ENCODE measurements at regions not wholly inside any gene's neighbourhood (a gene's known extent, or its start where the extent isn't known, plus 50 kb on each side); places are given as distances from the start of the nearest gene placed in this dataset.

DNA sequence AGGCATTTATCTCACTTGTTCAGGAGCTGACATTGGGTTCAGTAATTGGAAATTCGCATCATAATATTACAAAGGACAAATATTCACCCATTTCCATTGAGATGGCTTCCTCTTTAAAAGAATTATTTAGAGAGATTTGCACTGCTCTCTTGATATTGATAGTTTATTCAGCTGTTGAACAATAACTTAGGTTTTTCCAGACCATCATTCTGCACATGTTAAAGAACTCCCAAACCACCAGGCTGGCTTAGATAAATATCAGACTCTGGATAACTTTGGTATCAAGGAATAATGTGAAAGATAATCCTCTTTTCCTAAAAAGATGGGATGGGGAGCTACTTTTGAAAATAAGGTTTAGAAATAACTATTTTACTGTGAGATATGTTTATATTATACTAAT is 154.0 kb downstream of the GASK1B start:
- TF ChIP-seq FOXA1 (IDR thresholded peaks at IDR 0.05) (no peak), GABPA (IDR thresholded peaks at IDR 0.05 in 1 of 2, conservative IDR thresholded peaks at IDR 0.05 in 1 of 2) (no peak), JUND (IDR thresholded peaks at IDR 0.05) (no peak), RXRA (IDR thresholded peaks at IDR 0.05) (no peak), TAF1 (conservative IDR thresholded peaks at IDR 0.05) (no peak), RAD21 (IDR thresholded peaks at IDR 0.05) (no peak), HNF4A (conservative IDR thresholded peaks at IDR 0.05) (no peak), EGR1 (IDR thresholded peaks at IDR 0.05; ENCODE audit: low read depth in 2 of 2) (no peak), NR2F2 (IDR thresholded peaks at IDR 0.05) (no peak), SP1 (IDR thresholded peaks at IDR 0.05) (no peak), HNF4G (IDR thresholded peaks at IDR 0.05) (no peak), YY1 (IDR thresholded peaks at IDR 0.05) (no peak), FOXA2 (IDR thresholded peaks at IDR 0.05) (no peak)
- TF ChIP-seq, protein P1, sequence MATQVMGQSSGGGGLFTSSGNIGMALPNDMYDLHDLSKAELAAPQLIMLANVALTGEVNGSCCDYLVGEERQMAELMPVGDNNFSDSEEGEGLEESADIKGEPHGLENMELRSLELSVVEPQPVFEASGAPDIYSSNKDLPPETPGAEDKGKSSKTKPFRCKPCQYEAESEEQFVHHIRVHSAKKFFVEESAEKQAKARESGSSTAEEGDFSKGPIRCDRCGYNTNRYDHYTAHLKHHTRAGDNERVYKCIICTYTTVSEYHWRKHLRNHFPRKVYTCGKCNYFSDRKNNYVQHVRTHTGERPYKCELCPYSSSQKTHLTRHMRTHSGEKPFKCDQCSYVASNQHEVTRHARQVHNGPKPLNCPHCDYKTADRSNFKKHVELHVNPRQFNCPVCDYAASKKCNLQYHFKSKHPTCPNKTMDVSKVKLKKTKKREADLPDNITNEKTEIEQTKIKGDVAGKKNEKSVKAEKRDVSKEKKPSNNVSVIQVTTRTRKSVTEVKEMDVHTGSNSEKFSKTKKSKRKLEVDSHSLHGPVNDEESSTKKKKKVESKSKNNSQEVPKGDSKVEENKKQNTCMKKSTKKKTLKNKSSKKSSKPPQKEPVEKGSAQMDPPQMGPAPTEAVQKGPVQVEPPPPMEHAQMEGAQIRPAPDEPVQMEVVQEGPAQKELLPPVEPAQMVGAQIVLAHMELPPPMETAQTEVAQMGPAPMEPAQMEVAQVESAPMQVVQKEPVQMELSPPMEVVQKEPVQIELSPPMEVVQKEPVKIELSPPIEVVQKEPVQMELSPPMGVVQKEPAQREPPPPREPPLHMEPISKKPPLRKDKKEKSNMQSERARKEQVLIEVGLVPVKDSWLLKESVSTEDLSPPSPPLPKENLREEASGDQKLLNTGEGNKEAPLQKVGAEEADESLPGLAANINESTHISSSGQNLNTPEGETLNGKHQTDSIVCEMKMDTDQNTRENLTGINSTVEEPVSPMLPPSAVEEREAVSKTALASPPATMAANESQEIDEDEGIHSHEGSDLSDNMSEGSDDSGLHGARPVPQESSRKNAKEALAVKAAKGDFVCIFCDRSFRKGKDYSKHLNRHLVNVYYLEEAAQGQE (IDR thresholded peaks at IDR 0.05) = no peak
- TF ChIP-seq, protein P2, sequence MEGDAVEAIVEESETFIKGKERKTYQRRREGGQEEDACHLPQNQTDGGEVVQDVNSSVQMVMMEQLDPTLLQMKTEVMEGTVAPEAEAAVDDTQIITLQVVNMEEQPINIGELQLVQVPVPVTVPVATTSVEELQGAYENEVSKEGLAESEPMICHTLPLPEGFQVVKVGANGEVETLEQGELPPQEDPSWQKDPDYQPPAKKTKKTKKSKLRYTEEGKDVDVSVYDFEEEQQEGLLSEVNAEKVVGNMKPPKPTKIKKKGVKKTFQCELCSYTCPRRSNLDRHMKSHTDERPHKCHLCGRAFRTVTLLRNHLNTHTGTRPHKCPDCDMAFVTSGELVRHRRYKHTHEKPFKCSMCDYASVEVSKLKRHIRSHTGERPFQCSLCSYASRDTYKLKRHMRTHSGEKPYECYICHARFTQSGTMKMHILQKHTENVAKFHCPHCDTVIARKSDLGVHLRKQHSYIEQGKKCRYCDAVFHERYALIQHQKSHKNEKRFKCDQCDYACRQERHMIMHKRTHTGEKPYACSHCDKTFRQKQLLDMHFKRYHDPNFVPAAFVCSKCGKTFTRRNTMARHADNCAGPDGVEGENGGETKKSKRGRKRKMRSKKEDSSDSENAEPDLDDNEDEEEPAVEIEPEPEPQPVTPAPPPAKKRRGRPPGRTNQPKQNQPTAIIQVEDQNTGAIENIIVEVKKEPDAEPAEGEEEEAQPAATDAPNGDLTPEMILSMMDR (IDR thresholded peaks at IDR 0.05; ENCODE audit: low read depth, low read length, missing input control) = no peak
- TF ChIP-seq, protein P3, sequence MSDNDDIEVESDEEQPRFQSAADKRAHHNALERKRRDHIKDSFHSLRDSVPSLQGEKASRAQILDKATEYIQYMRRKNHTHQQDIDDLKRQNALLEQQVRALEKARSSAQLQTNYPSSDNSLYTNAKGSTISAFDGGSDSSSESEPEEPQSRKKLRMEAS (IDR thresholded peaks at IDR 0.05) = no peak
- TF ChIP-seq, protein P4, sequence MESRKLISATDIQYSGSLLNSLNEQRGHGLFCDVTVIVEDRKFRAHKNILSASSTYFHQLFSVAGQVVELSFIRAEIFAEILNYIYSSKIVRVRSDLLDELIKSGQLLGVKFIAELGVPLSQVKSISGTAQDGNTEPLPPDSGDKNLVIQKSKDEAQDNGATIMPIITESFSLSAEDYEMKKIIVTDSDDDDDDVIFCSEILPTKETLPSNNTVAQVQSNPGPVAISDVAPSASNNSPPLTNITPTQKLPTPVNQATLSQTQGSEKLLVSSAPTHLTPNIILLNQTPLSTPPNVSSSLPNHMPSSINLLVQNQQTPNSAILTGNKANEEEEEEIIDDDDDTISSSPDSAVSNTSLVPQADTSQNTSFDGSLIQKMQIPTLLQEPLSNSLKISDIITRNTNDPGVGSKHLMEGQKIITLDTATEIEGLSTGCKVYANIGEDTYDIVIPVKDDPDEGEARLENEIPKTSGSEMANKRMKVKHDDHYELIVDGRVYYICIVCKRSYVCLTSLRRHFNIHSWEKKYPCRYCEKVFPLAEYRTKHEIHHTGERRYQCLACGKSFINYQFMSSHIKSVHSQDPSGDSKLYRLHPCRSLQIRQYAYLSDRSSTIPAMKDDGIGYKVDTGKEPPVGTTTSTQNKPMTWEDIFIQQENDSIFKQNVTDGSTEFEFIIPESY (IDR thresholded peaks at IDR 0.05) = no peak
- TF ChIP-seq, protein P5, sequence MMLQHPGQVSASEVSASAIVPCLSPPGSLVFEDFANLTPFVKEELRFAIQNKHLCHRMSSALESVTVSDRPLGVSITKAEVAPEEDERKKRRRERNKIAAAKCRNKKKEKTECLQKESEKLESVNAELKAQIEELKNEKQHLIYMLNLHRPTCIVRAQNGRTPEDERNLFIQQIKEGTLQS (IDR thresholded peaks at IDR 0.05) = no peak
- H3K36me3 ChIP-seq (ENCODE audit: control insufficient read depth in 4 of 4, insufficient read depth in 3 of 4, low read depth in 1 of 4, low read length in 3 of 4) = no peaks in the 10 kb centered on the region
- H3K9ac ChIP-seq (ENCODE audit: low read depth in 1 of 2, low read length in 2 of 2) = no peak overlapping the region
- H3K4me1 ChIP-seq (ENCODE audit: control insufficient read depth in 4 of 4, insufficient read depth in 4 of 4, low read length in 3 of 4) = no peaks in the 10 kb centered on the region
- H3K27me3 ChIP-seq (ENCODE audit: control insufficient read depth in 4 of 4, insufficient read depth in 4 of 4, low read length in 3 of 4) = no peaks in the 10 kb centered on the region
- WGBS = 85% methylated on average over 1 of the region's 1 CpG
- H3K27ac ChIP-seq (ENCODE audit: low read depth in 1 of 2, low read length in 2 of 2) = no peak overlapping the region
- H3K9me3 ChIP-seq (ENCODE audit: control insufficient read depth in 4 of 4, low read length in 3 of 4) = no peaks in the 10 kb centered on the region
- H3K4me3 ChIP-seq (ENCODE audit: low read depth in 1 of 3, low read length in 3 of 3) = no peak overlapping the region
- DNase-seq (ENCODE audit: low spot score) = no peak
